Psoas muscle (tissue), 7 donors: ENCODE measurements at regions not wholly inside any gene's neighbourhood (a gene's known extent, or its start where the extent isn't known, plus 50 kb on each side); places are given as distances from the start of the nearest gene placed in this dataset.

Experiments used
- ATAC-seq, 4 donors: fragments of 200-7000 bp; cut with Tn5 transposase; one replicate each; pipeline ENCODE4 v1.9.1; 2020; ENCODE audit warnings: moderate library complexity in 3 of 4, mild to moderate bottlenecking in 2 of 4
- DNase-seq, 2 donors: peaks; one replicate each; pipeline ENCODE4 v3.0.0-alpha.2; 2020
- H3K27ac ChIP-seq: fragments of 200-600 bp; one replicate; pipeline ENCODE4 v1.8.0; 2022
- H3K27me3 ChIP-seq, 3 donors: fragments of 200-600 bp in 1 of 3; one replicate each; pipeline versions ENCODE4 v1.6.1 to v1.8.0; 2013 to 2022; ENCODE audit warnings: low read length in 2 of 3, mild to moderate bottlenecking in 2 of 3, moderate library complexity in 1 of 3; ENCODE audit not compliant: insufficient read depth in 3 of 3
- H3K36me3 ChIP-seq, 2 donors: fragments of 200-600 bp in 1 of 2; one replicate each; pipeline versions ENCODE4 v1.6.1 to v1.8.0; 2013 to 2022; ENCODE audit warnings: low read depth in 1 of 2, mild to moderate bottlenecking in 1 of 2, moderate library complexity in 1 of 2; ENCODE audit not compliant: insufficient read depth in 1 of 2
- H3K4me1 ChIP-seq: fragments of 200-600 bp; one replicate; pipeline ENCODE4 v1.8.0; 2022
- H3K4me3 ChIP-seq: fragments of 200-600 bp; one replicate; pipeline ENCODE4 v1.8.0; 2022; ENCODE audit warnings: mild to moderate bottlenecking
- H3K9me3 ChIP-seq: fragments of 200-600 bp; one replicate; pipeline ENCODE4 v1.8.0; 2022
- CTCF ChIP-seq: fragments of 200-600 bp; IDR thresholded peaks from one replicate; pipeline ENCODE4 v1.8.0; 2022; ENCODE audit warnings: antibody characterized with exemption
- WGBS, 3 donors: extraction: QIAGEN DNeasy Blood & Tissue Kit; methylation state at CpG; one replicate each; pipeline versions ENCODE4 v1.1.6 to v1.1.7; 2013; 5-methylcytosine and 5-hydroxymethylcytosine counted together
- intact Hi-C, 2 donors: fragments of 100-400 bp; cut with DNase I; formaldehyde crosslinking; loops; one replicate each; pipeline versions ENCODE4 v1.11.0 to v1.14.2; 2022
- donor health status: healthy with polysubstance abuse.
- donor health status: DM: no; HTN: no; CAD: no; lungs with moderate emphysema.
- donor health status: Bipolar disorder and iron deficiency.
- donor health status: healthy.
- donor health status: DM: yes; HTN: yes; CAD: no.
- donor health status: DM: no; HTN: no; CAD: no.
- donor health status: DM: yes; HTN: yes; CAD: no.

DNA sequence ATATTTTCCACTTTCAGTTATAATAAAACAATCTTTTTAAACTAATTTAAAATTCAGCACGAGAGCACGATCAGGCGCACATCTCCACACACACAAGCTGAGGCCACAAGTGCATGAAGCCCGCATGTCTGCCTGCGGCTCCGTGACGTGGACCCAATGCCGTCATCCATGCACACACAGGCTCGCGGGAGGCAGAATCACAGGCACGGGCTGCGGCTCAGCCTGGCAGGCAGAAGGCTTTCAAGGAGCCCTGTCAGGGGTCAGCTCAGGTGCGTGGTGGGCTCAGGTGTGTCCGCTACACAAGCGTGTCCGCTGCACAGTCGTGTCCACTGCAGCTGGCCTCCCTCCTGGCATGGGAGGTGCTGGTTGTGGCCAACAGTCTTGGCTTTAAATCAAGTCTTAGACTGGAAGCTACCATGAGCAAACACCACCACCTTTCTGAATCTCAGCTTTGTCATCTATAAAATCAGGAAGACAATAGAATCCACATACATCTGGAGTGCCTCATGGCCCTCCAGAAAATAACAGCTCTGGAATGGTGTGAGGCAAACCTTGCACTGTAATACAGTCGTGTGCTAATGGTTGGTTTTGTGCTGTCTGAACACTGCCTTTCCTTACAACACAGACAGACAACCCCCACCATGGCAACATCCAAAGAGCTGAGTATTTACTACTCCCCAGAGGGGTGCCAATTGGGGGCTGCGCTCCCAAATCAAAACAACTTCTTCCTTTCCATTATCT, 210.1 kb downstream of the NDUFA10 start:
- Histone ChIP-seq H3K27me3 (peaks cover 0 to 11% (median 6%) of the 10 kb centered on the region in 3 donors), H3K27ac (no peak overlapping the region), H3K4me1 (peaks cover 8% of the 10 kb centered on the region), H3K4me3 (no peak overlapping the region), H3K9me3 (no peaks in the 10 kb centered on the region), H3K36me3 (no peaks in the 10 kb centered on the region)
- WGBS, 3 donors = 35 to 42% (median 38%) methylated on average over 19 of the region's 19 CpGs
- ATAC-seq = peak in 3 of 4 donors; percentile 28 to 61 (median 40)
- DNase-seq = peak in 1 of 2 donors; percentile 38
- intact Hi-C loops = no loop called here
- no peak for TF ChIP-seq CTCF

DNA sequence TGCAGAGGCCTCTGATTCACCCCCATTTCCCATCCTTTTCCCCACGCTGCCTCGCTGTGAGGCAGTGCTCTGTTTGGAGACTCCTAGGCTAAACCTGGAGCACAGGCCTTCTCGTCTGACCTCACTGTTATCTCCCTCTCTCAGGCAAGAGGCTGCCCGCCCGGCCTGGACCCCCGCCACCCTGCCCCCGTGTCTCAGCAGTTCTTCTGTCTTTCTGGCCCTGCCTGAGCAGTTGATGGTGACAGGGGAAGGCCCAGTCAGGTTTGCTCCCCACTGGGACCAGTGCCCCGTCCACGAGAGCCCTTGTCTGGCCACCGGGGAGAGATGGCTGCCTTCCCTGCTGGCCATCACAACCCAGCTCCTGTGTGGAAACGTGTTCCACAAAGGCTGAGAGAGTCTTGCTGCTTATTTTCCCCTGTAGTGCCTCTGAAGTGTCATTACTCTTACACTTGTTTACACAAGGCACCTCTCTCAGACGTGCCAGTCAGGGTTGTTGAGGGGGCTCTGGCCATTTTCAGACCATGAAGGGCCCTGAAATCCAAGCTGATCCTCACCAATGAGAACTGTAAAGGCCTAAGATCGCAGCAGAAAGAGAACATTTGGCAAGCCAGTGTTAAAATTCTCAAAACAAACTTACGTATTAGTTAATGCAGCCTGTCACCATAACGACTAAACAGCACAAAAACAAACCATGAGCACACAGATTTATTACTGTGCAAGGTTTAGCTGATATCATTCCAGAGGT, 210.9 kb downstream of the NDUFA10 start:
- Histone ChIP-seq H3K36me3 (no peaks in the 10 kb centered on the region), H3K9me3 (no peaks in the 10 kb centered on the region), H3K4me1 (peaks cover 8% of the 10 kb centered on the region), H3K27ac (peak overlapping the region; percentile 30), H3K4me3 (no peak overlapping the region), H3K27me3 (peaks cover 0 to 8% (median 6%) of the 10 kb centered on the region in 3 donors)
- TF ChIP-seq CTCF = no peak
- WGBS, 3 donors = 43 to 50% (median 50%) methylated on average over 15 of the region's 15 CpGs
- ATAC-seq (peak in 1 of 4 donors; percentile 36), DNase-seq (no peak)
- intact Hi-C loops = no loop called here

DNA sequence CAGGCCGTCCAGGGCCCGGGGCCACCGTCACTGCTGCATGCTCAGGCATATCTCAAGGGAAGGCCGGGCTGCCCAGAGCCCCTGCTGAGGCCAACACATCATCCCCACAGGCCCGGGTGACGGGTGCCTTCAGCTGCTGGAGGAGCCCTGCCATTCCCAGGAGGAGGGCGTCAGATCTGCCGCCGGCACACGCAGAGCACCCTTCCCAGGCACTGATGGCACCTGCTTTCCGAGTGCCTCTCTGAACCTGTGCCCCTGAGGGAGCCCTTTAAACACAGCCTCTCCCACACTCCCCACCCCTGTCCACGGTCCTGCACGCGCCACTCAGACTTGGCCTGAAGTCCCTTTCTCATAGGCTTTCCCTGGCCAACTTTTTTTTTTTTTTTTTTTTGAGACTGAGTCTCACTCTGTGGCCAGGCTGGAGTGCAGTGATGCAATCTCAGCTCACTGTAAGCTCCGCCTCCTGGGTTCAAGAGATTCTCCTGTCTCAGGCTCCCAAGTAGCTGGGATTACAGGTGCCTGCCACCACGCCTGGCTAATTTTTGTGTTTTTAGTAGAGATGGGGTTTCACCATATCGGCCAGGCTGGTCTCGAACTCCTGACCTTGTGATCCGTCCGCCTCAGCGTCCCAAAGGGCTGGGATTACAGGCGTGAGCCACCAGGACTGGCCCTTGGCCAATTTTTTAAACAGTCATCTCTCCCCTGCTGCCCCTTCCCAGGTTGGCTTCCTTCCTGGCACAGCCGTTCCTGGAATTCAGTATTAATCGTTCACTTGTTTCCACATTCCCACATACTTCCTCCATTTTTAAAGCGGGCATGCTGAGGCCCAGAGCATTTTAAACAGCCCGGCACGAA, 211.7 kb downstream of the NDUFA10 start:
- H3K4me1 ChIP-seq = peaks cover 8% of the 10 kb centered on the region
- H3K27ac ChIP-seq = no peak overlapping the region
- no peaks in the 10 kb centered on the region for H3K36me3 ChIP-seq
- no peaks in the 10 kb centered on the region for H3K9me3 ChIP-seq
- no peak for DNase-seq
- H3K27me3 ChIP-seq = peaks cover 0 to 5% (median 4%) of the 10 kb centered on the region in 3 donors
- WGBS, 3 donors = 69 to 78% (median 71%) methylated on average over 27 of the region's 27 CpGs
- ATAC-seq = no peak
- intact Hi-C loops = no loop called here
- no peak overlapping the region for H3K4me3 ChIP-seq
- no peak for TF ChIP-seq CTCF

- TF ChIP-seq CTCF = no peak
- no peaks in the 10 kb centered on the region for H3K9me3 ChIP-seq
- ATAC-seq = no peak
- intact Hi-C loops = no loop called here
- H3K27me3 ChIP-seq = peaks cover 0 to 5% (median 4%) of the 10 kb centered on the region in 3 donors
- DNase-seq = no peak
- 94 to 96% (median 96%) methylated on average over 20 of the region's 20 CpGs for WGBS, 3 donors
- no peaks in the 10 kb centered on the region for H3K36me3 ChIP-seq
- H3K27ac ChIP-seq = no peak overlapping the region
- H3K4me1 ChIP-seq = peaks cover 8% of the 10 kb centered on the region
- H3K4me3 ChIP-seq = no peak overlapping the region
These were observed 213.2 kb downstream of the NDUFA10 start for GRCh38 chr2:239811806-239812560.
